ENCODE measurements at regions not wholly inside any gene's neighbourhood (a gene's known extent, or its start where the extent isn't known, plus 50 kb on each side); places are given as distances from the start of the nearest gene placed in this dataset.
"Not testable (repeated sequence)": the region's sequence is repeated elsewhere in the genome, so short reads cannot be mapped to it uniquely, and the experiment has no call there.

- TF ChIP-seq POLR2AphosphoS5 (IDR thresholded peaks at IDR 0.05; ENCODE audit: low read depth, low read length); POLR2A (IDR thresholded peaks at IDR 0.05; ENCODE audit: low read depth, low read length); TAF1 (IDR thresholded peaks at IDR 0.05; ENCODE audit: borderline replicate concordance, low read depth, low read length): not testable (repeated sequence)
Measured at GRCh38 chr5:5733058-5733457, 310.6 kb downstream of the ICE1 start.

All from GM12892 (cell line).